Immature natural killer cell (primary cell): ENCODE measurements at regions not wholly inside any gene's neighbourhood (a gene's known extent, or its start where the extent isn't known, plus 50 kb on each side); places are given as distances from the start of the nearest gene placed in this dataset.

Experiments
- DNase-seq, 3 donors: peaks; one replicate each; pipeline ENCODE4 v3.0.0; 2022; ENCODE audit warnings: mixed read lengths in 1 of 3
- H3K27ac Mint-ChIP-seq, 6 donors: one replicate each; pipeline ENCODE4 v1.8.0; 2020; ENCODE audit warnings: mixed read lengths in 6 of 6, mild to moderate bottlenecking in 5 of 6, inconsistent platforms in 4 of 6, moderate library complexity in 3 of 6
- H3K27me3 Mint-ChIP-seq, 3 donors: one replicate each; pipeline ENCODE4 v1.8.0; 2020 to 2021; ENCODE audit warnings: low read depth in 3 of 3, mild to moderate bottlenecking in 3 of 3, mixed read lengths in 3 of 3, moderate library complexity in 3 of 3, inconsistent platforms in 1 of 3
- H3K36me3 Mint-ChIP-seq, 3 donors: one replicate each; pipeline ENCODE4 v1.8.0; 2020; ENCODE audit warnings: mixed read lengths in 3 of 3, inconsistent platforms in 2 of 3, mild to moderate bottlenecking in 2 of 3
- H3K4me1 Mint-ChIP-seq, 2 donors: one replicate each; pipeline ENCODE4 v1.8.0; 2020; ENCODE audit warnings: inconsistent platforms in 2 of 2, mild to moderate bottlenecking in 2 of 2, mixed read lengths in 2 of 2, moderate library complexity in 1 of 2
- H3K4me3 Mint-ChIP-seq, 5 donors: one replicate each; pipeline ENCODE4 v1.8.0; 2020; ENCODE audit warnings: mild to moderate bottlenecking in 5 of 5, mixed read lengths in 5 of 5, inconsistent platforms in 3 of 5, moderate library complexity in 3 of 5
- H3K9me3 Mint-ChIP-seq, 6 donors: one replicate each; pipeline ENCODE4 v1.8.0; 2020; ENCODE audit warnings: mild to moderate bottlenecking in 6 of 6, mixed read lengths in 6 of 6, inconsistent platforms in 4 of 6, moderate library complexity in 3 of 6

DNA sequence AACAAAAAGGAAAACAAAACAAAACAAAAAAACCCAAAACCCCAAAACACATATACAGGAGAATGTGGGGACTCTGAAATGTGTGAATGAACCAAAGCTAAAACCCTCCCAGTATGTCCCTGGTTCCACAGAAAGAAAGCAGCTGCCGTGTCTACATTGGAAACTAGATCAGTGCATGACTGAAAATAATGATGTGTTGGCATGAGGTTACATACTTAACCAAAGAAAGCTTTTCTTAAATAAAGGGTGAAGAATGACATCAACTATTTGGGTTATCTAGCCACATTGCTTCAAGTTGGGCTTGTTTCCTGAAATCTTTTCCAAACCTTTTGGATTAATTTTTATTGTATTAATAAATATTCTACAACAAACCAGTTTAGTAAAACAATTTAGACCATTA, 91.9 kb upstream of the FN1 start:
- H3K9me3 Mint-ChIP-seq: peaks cover 0 to 3% (median 0%) of the 10 kb centered on the region in 6 donors
- H3K27me3 Mint-ChIP-seq: peaks cover 0 to 10% (median 3%) of the 10 kb centered on the region in 3 donors
- no peak overlapping the region for H3K27ac Mint-ChIP-seq
- no peak for DNase-seq
- no peaks in the 10 kb centered on the region for H3K4me1 Mint-ChIP-seq
- no peak overlapping the region for H3K4me3 Mint-ChIP-seq
- H3K36me3 Mint-ChIP-seq: no peaks in the 10 kb centered on the region

DNA sequence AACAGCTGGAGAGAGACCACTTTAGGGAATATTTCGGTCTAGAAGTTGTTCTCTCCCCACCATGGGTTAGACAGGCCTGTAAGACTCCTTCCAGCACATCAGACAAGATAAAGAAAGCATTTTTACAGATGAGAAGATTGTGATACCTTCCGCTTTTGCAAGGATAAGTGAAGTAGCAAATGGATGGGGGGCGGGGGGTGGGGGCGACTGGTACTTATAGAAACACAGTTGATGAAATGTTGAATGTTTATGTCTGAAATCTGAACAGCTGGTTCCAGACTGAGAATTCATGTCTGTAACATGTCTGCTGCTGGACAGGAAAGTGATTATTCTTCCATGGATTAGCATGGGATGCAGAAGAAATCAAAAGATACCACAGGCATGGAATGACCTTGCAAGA, 90.5 kb upstream of the FN1 start:
- Mint-ChIP-seq H3K4me1 (no peaks in the 10 kb centered on the region), H3K4me3 (no peak overlapping the region), H3K27me3 (peaks cover 0 to 10% (median 5%) of the 10 kb centered on the region in 3 donors), H3K27ac (no peak overlapping the region), H3K36me3 (no peaks in the 10 kb centered on the region), H3K9me3 (peaks cover 0 to 3% (median 0%) of the 10 kb centered on the region in 6 donors)
- no peak for DNase-seq

DNA sequence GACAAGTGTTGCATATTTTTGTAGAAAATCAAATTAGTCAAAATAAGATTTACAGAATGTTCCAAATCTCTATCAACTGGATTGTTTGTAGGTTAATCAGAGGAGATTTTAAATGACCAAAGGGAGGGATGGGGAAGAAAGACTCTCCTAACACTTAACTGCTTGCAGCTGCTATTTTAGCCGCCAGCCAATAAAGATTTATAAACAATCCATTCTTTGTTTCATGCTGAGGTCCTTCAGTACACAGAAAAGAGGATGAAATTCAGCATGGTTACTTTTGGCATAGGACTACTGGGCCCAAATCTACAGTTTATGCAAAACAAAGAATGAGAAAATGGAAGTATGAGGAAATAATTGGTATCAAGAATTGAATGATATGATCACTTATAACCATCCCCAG, 86.4 kb upstream of the FN1 start:
- Mint-ChIP-seq H3K27me3 (peaks cover 0 to 10% (median 5%) of the 10 kb centered on the region in 3 donors), H3K9me3 (peaks cover 0 to 2% (median 0%) of the 10 kb centered on the region in 6 donors), H3K27ac (no peak overlapping the region), H3K36me3 (no peaks in the 10 kb centered on the region), H3K4me1 (no peaks in the 10 kb centered on the region), H3K4me3 (no peak overlapping the region)
- DNase-seq: no peak

DNA sequence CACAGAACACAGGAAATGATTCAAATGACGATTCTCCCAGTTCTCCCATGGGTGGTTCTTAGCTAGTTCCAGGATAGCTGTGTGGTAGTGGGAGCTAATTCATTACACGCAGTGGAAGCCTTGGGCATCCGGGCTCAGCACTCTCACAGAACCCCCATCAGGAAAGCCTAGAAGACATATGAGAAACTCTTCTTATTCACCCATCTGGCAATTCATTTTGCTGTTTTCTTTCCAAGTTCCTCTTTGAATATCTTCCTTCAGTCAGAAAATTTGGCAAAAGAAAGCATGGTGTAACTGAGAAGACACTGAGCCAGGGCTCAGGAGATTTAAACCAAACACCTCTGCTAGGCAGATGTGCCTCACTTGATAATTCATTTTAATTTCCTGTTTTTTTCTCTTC, 85.2 kb upstream of the FN1 start:
- Mint-ChIP-seq H3K27ac (no peak overlapping the region), H3K36me3 (no peaks in the 10 kb centered on the region), H3K27me3 (peaks cover 0 to 10% (median 5%) of the 10 kb centered on the region in 3 donors), H3K4me3 (no peak overlapping the region), H3K4me1 (no peaks in the 10 kb centered on the region), H3K9me3 (peaks cover 0 to 2% (median 0%) of the 10 kb centered on the region in 6 donors)
- DNase-seq: no peak

DNA sequence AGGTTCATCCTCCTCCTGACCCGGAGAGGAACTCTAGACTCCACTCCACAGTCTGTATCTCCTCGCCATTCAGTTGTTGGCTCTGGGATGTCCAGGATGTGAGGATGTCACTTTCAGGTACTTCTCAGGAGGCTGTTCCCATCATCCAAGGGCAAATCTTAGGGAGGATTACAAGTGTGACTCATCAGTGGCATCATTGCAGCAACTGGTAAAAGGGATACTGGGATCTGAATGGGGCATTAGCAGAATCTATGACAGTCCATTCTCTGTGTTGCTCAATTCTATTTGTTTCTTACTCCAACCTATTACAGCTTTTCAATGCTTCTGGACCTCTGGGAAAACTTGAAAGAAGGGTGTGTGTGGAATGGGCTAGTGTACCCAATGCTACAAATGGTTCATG, 81.5 kb upstream of the FN1 start:
- no peaks in the 10 kb centered on the region for H3K36me3 Mint-ChIP-seq
- no peaks in the 10 kb centered on the region for H3K9me3 Mint-ChIP-seq
- H3K4me3 Mint-ChIP-seq: no peak overlapping the region
- no peaks in the 10 kb centered on the region for H3K4me1 Mint-ChIP-seq
- no peak overlapping the region for H3K27ac Mint-ChIP-seq
- H3K27me3 Mint-ChIP-seq: peaks cover 0 to 5% (median 0%) of the 10 kb centered on the region in 3 donors
- DNase-seq: no peak

DNA sequence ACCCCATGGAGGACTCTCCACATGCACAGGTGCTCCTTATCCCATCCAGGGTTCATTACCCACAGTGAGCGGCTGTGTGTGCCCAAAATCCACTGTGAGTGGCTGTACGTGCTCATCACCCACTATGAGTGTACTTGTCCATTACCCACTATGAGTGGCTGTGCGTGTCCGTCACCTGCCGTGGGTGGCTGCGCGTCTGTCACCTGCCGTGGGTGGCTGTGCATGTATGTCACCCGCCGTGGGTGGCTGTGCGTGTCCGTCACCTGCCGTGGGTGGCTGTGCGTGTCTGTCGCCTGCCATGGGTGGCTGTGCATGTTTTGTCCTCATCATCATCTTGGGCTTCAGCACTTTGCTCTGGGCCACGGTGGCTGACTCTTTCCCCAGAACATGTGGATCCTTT, 78.6 kb upstream of the FN1 start:
- H3K27ac Mint-ChIP-seq: no peak overlapping the region
- H3K27me3 Mint-ChIP-seq: peaks cover 0 to 4% (median 4%) of the 10 kb centered on the region in 3 donors
- no peaks in the 10 kb centered on the region for H3K36me3 Mint-ChIP-seq
- no peak for DNase-seq
- H3K9me3 Mint-ChIP-seq: no peaks in the 10 kb centered on the region
- H3K4me3 Mint-ChIP-seq: no peak overlapping the region
- no peaks in the 10 kb centered on the region for H3K4me1 Mint-ChIP-seq

DNA sequence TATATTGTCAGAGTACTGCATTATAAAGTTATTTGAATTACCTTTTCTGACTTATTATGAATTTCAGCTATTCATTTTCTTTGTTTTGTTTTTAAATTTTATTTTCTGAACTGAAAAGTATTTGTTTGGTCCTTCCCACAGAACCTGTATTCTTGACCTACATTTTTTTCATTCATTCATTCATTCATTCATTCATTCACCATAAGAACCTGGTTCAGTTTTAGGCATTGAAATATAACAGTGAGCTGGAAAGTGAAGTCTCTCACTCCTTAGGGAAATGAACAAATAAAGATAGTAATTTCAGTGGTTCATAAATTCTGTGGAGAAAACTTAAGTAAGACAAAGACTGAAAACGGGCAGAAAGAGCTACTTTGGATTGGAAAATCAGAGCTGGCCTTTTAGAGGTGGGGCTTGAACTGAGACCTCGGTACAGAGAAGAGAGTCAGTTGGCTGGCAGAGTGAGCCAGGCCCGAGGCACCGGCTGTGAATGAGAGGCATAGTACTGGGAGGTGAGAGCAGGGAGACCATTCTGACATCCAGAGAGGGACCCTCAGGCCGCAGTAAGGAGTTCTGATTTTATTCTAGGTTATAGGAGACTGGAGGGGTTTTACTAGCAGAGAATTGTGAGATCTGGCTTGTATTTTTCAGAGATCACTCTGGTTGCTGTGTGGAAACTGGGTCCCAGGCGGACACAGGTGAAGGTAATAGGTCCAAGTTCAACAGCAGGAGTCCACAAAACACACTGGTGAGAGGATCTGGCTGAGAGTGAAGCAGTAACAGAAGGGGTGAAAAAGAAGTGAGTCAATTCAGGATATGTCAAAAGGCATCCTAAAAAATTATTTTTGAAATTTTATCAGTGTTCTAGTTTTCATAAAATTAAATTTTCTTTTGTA, 75.8 kb upstream of the FN1 start:
- no peak for DNase-seq
- Mint-ChIP-seq H3K4me3 (no peak overlapping the region), H3K4me1 (no peaks in the 10 kb centered on the region), H3K27me3 (peaks cover 0 to 11% (median 7%) of the 10 kb centered on the region in 3 donors), H3K36me3 (no peaks in the 10 kb centered on the region), H3K9me3 (no peaks in the 10 kb centered on the region), H3K27ac (no peak overlapping the region)

DNA sequence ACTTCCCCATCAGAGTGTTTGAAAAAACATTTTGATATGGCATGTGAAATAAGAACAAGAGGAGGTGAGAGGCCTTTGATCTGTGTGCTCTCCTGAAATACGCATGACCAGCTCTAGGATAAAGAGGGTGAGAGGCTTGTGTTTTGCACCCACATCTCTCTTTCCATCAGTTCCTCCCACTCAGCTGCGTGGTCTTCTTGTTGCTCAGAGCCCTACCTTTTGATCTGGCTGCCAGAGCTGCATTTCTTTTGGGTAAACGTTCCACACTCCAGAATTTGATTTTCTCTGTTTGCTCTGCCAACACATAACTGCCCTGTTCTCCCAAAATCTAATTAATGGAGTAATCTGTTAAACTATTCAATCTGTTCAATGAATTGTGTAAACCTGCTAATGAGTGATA, 72.0 kb upstream of the FN1 start:
- H3K9me3 Mint-ChIP-seq: no peaks in the 10 kb centered on the region

DNA sequence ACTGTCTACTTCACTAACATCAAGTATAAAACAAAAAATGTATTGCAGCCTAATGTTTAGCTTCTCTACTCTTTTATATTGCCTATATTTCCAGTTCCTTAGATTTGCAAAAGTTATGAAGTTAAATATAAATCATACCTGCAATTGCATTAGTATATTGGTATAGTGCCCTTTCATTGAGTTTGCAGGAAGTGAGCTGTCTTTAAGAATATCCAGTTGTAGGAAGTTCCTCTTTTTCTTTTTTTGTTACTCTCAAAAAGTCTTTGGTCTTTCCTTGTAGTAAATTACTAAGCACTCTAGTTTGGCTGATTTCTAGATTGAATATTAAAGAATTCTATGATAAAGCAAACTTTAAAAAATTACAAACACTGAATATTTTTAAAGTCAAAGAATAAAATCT, 71.3 kb upstream of the FN1 start:
- no peaks in the 10 kb centered on the region for H3K9me3 Mint-ChIP-seq
- DNase-seq: no peak
- no peaks in the 10 kb centered on the region for H3K36me3 Mint-ChIP-seq
- no peaks in the 10 kb centered on the region for H3K4me1 Mint-ChIP-seq
- H3K4me3 Mint-ChIP-seq: no peak overlapping the region
- peaks cover 2 to 9% (median 7%) of the 10 kb centered on the region in 3 donors for H3K27me3 Mint-ChIP-seq
- no peak overlapping the region for H3K27ac Mint-ChIP-seq

More for the DNA sequence above, 72.0 kb upstream of the FN1 start:
- H3K4me3 Mint-ChIP-seq: no peak overlapping the region
- no peak for DNase-seq
- H3K27me3 Mint-ChIP-seq: peaks cover 2 to 9% (median 7%) of the 10 kb centered on the region in 3 donors
- no peak overlapping the region for H3K27ac Mint-ChIP-seq
- no peaks in the 10 kb centered on the region for H3K4me1 Mint-ChIP-seq
- H3K36me3 Mint-ChIP-seq: no peaks in the 10 kb centered on the region

DNA sequence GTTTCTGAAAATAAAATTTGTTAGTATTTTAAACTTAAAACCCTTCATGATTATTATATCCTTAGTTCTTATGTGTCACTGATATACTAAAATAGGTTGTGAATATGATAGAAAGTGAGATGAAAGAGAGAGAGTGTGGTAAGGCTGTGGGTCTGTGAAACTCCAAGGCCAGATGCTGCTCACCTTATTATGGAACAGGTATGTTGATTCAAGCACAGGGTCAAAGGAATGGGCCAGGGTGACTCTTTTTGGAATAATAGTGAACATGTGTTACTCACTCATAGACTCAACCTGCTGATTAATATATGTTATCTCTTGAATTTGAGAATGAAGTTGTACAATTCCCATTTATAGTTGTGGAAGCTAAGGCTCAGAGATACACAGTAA, 70.7 kb upstream of the FN1 start:
- Mint-ChIP-seq H3K27me3 (peaks cover 2 to 9% (median 3%) of the 10 kb centered on the region in 3 donors), H3K4me1 (no peaks in the 10 kb centered on the region), H3K4me3 (no peak overlapping the region), H3K27ac (no peak overlapping the region), H3K36me3 (no peaks in the 10 kb centered on the region), H3K9me3 (no peaks in the 10 kb centered on the region)
- no peak for DNase-seq

DNA sequence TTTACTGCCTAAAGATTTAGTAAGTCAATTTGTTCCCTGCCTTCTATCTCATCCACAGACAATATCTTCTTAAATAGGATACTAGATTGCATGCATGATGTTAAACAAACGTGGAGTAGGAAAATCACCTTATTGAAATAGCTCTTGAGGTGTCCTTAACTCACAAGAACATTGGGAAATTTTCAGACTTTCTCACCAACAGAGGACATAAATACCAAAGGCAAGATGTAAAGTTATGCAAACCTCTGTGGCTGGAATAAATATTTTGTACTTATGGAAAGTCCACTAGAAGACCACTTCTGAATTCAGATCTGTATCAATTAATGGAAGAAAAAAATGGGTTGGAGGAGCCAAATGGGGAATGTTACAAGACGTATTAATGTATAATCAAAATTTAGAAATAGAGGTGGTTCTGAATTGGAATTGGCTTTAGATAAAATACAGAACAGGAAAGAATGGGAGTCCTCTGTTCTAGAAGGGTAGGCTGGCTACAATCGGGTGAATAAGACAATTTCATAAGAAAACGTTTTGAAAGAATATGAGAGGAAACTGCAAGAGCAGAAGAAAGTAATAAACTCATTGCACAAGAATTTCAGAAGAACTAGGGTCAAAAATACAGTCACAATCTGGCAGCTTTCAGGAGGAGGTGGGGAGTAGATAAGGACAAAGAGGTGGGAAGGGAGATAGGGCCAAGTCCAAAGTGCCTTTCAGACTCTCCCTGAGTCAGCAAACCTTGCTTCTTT, 69.3 kb upstream of the FN1 start:
- H3K4me1 Mint-ChIP-seq: no peaks in the 10 kb centered on the region
- peaks cover 2 to 10% (median 5%) of the 10 kb centered on the region in 3 donors for H3K27me3 Mint-ChIP-seq
- no peaks in the 10 kb centered on the region for H3K36me3 Mint-ChIP-seq
- no peak for DNase-seq
- H3K4me3 Mint-ChIP-seq: no peak overlapping the region
- H3K27ac Mint-ChIP-seq: no peak overlapping the region
- H3K9me3 Mint-ChIP-seq: no peaks in the 10 kb centered on the region

DNA sequence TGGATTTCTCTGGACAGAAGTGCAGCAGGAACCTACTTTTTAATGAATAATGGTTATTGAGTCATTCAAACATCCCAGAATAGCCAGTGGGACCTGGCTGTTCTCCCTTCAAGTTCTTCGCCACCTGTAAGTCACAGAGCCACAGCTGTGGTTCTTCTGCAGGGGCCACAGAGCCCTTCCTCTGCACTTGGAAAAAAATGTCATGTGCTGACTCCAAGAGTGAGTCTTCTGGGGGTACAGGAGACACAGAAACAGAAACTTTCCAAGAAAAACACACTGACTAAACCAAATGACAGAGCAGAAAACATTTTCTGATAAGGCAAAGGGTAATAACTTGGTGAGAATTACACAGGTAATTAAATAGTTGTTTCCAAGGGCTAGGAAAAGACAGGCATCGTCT, 68.7 kb upstream of the FN1 start:
- Mint-ChIP-seq H3K4me3 (no peak overlapping the region), H3K9me3 (no peaks in the 10 kb centered on the region)

DNA sequence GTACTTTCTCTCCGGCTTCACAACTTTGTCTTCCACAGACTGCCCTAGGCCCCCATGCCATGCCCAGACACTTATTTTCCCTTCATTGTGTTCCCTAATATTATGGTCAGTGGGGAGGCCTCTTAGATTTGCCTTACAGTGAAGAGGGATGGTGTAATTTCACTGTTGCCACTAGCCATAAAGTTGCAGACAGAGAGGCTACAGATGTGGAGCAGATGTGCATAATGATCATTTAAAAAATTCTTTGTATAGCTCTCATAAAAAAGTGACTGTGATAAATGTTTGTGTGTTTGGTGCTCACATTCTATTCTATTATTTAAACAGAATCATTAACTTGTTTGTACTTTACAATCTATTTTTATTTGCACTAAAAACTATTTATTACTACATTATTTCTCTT, 67.5 kb upstream of the FN1 start:
- no peak overlapping the region for H3K4me3 Mint-ChIP-seq
- H3K27me3 Mint-ChIP-seq: peaks cover 3 to 9% (median 7%) of the 10 kb centered on the region in 3 donors
- H3K9me3 Mint-ChIP-seq: peaks cover 0 to 5% (median 0%) of the 10 kb centered on the region in 6 donors
- H3K27ac Mint-ChIP-seq: no peak overlapping the region
- H3K36me3 Mint-ChIP-seq: no peaks in the 10 kb centered on the region
- DNase-seq: no peak
- no peaks in the 10 kb centered on the region for H3K4me1 Mint-ChIP-seq

More for the DNA sequence above, 68.7 kb upstream of the FN1 start:
- H3K27ac Mint-ChIP-seq: no peak overlapping the region
- no peaks in the 10 kb centered on the region for H3K36me3 Mint-ChIP-seq
- no peaks in the 10 kb centered on the region for H3K4me1 Mint-ChIP-seq
- H3K27me3 Mint-ChIP-seq: peaks cover 2 to 9% (median 7%) of the 10 kb centered on the region in 3 donors
- DNase-seq: no peak

DNA sequence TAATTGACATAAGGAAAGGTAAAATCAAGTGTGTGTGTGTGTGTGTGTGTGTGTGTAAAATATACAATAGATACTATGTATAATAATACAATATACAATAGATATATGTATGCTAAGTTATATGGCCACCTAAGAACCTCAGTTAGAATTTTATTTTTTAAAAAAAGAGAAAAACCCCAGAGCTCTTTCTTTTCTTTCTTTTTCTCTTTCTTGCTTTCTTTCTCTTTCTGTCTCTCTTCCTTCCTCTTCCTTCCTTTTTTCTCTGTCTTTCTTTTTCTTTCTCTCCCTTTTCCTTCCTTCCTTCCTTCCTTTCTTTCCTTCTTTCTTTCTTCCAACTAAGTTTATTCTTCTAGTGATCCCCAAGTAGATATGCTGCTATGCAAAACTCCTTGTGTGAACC, 64.6 kb upstream of the FN1 start:
- no peak for DNase-seq
- H3K4me1 Mint-ChIP-seq: no peaks in the 10 kb centered on the region
- H3K9me3 Mint-ChIP-seq: peaks cover 0 to 7% (median 0%) of the 10 kb centered on the region in 6 donors
- no peak overlapping the region for H3K4me3 Mint-ChIP-seq
- H3K36me3 Mint-ChIP-seq: no peaks in the 10 kb centered on the region
- H3K27me3 Mint-ChIP-seq: peaks cover 6 to 8% (median 6%) of the 10 kb centered on the region in 3 donors
- H3K27ac Mint-ChIP-seq: no peak overlapping the region
